ENCODE measurements at regions not wholly inside any gene's neighbourhood (a gene's known extent, or its start where the extent isn't known, plus 50 kb on each side); places are given as distances from the start of the nearest gene placed in this dataset.

GRCh38 chr10:85152911-85153310 is 824.5 kb downstream of the CCSER2 start:
- Histone ChIP-seq H3K27ac (no peak overlapping the region), H3K4me3 (no peak overlapping the region), H3K27me3 (no peaks in the 10 kb centered on the region), H3K9me3 (no peaks in the 10 kb centered on the region), H3K36me3 (no peaks in the 10 kb centered on the region), H3K4me1 (no peaks in the 10 kb centered on the region)
- TF ChIP-seq CTCF (IDR thresholded peaks at IDR 0.05) (no peak), EP300 (IDR thresholded peaks at IDR 0.05) (no peak)
- 67 to 78% methylated on average over 1 of the region's 1 CpG for WGBS, 2 donors
- DNase-seq (ENCODE audit: low spot score in 2 of 2), result no peak

GRCh38 chr10:85157206-85157605 is 828.8 kb downstream of the CCSER2 start:
- Histone ChIP-seq H3K9me3 (no peaks in the 10 kb centered on the region), H3K27ac (no peak overlapping the region), H3K4me1 (no peaks in the 10 kb centered on the region), H3K27me3 (no peaks in the 10 kb centered on the region), H3K36me3 (no peaks in the 10 kb centered on the region), H3K4me3 (no peak overlapping the region)
- 92 to 93% methylated on average over 4 of the region's 4 CpGs for WGBS, 2 donors
- DNase-seq (ENCODE audit: low spot score in 2 of 2), result no peak
- no peak for TF ChIP-seq POLR2A (IDR thresholded peaks at IDR 0.05)

- no peaks in the 10 kb centered on the region for H3K27me3 ChIP-seq
- H3K27ac ChIP-seq, result no peak overlapping the region
- no peaks in the 10 kb centered on the region for H3K4me1 ChIP-seq
- no peak overlapping the region for H3K4me3 ChIP-seq
- no peak for DNase-seq (ENCODE audit: low spot score in 2 of 2)
- H3K9me3 ChIP-seq, result no peaks in the 10 kb centered on the region
- H3K36me3 ChIP-seq, result no peaks in the 10 kb centered on the region
- TF ChIP-seq EP300 (IDR thresholded peaks at IDR 0.05) (no peak), POLR2A (IDR thresholded peaks at IDR 0.05) (no peak), CTCF (IDR thresholded peaks at IDR 0.05) (no peak)
- WGBS, 2 donors, result 55 to 58% methylated on average over 6 of the region's 6 CpGs
Observed at GRCh38 chr10:85168243-85168642, 839.9 kb downstream of the CCSER2 start.

GRCh38 chr10:85170026-85170425 is 841.6 kb downstream of the CCSER2 start:
- H3K36me3 ChIP-seq, result no peaks in the 10 kb centered on the region
- H3K4me1 ChIP-seq, result no peaks in the 10 kb centered on the region
- H3K9me3 ChIP-seq, result no peaks in the 10 kb centered on the region
- DNase-seq (ENCODE audit: low spot score in 2 of 2), result no peak
- TF ChIP-seq EP300 (IDR thresholded peaks at IDR 0.05) (no peak), POLR2A (IDR thresholded peaks at IDR 0.05) (no peak), CTCF (IDR thresholded peaks at IDR 0.05) (no peak)
- no peak overlapping the region for H3K27ac ChIP-seq
- no peaks in the 10 kb centered on the region for H3K27me3 ChIP-seq
- H3K4me3 ChIP-seq, result no peak overlapping the region
- 42 to 65% methylated on average over 1 of the region's 1 CpG for WGBS, 2 donors

GRCh38 chr10:85175635-85176034 is 847.2 kb downstream of the CCSER2 start:
- 19 to 43% methylated on average over 1 of the region's 1 CpG for WGBS, 2 donors
- Histone ChIP-seq H3K9me3 (no peaks in the 10 kb centered on the region), H3K36me3 (no peaks in the 10 kb centered on the region), H3K4me3 (no peak overlapping the region), H3K4me1 (no peaks in the 10 kb centered on the region), H3K27ac (no peak overlapping the region), H3K27me3 (no peaks in the 10 kb centered on the region)
- DNase-seq (ENCODE audit: low spot score in 2 of 2), result no peak
- TF ChIP-seq POLR2A (IDR thresholded peaks at IDR 0.05) (no peak), EP300 (IDR thresholded peaks at IDR 0.05) (no peak), CTCF (IDR thresholded peaks at IDR 0.05) (no peak)

GRCh38 chr10:85177767-85178166 is 849.4 kb downstream of the CCSER2 start:
- WGBS, 2 donors, result 59 to 72% methylated on average over 2 of the region's 2 CpGs
- DNase-seq (ENCODE audit: low spot score in 2 of 2), result no peak
- H3K9me3 ChIP-seq, result no peaks in the 10 kb centered on the region
- no peaks in the 10 kb centered on the region for H3K4me1 ChIP-seq
- H3K4me3 ChIP-seq, result no peak overlapping the region
- H3K36me3 ChIP-seq, result no peaks in the 10 kb centered on the region
- no peak for TF ChIP-seq POLR2A (IDR thresholded peaks at IDR 0.05)
- TF ChIP-seq EP300 (IDR thresholded peaks at IDR 0.05), result no peak
- no peak for TF ChIP-seq CTCF (IDR thresholded peaks at IDR 0.05)
- H3K27me3 ChIP-seq, result no peaks in the 10 kb centered on the region
- H3K27ac ChIP-seq, result no peak overlapping the region
